Peyer's patch (tissue), 4 donors: ENCODE measurements at regions not wholly inside any gene's neighbourhood (a gene's known extent, or its start where the extent isn't known, plus 50 kb on each side); places are given as distances from the start of the nearest gene placed in this dataset.

Source experiments
- POLR2A ChIP-seq, 2 donors: fragments of 450-650 bp; IDR thresholded peaks; one replicate each; pipeline ENCODE4 v1.5.1; 2017; ENCODE audit warnings: antibody characterized with exemption in 2 of 2, mild to moderate bottlenecking in 2 of 2, moderate library complexity in 2 of 2
- TF ChIP-seq, protein P1 (sequence below), 6 experiments: fragments of 450-650 bp in 4 of 6; fragments of 200-600 bp in 2 of 6; sonication (generic) in 1 of 6; IDR thresholded peaks; one replicate each; pipeline ENCODE4 v1.5.1; 2017 to 2019; ENCODE audit warnings: antibody characterized with exemption in 6 of 6, mild to moderate bottlenecking in 3 of 6, moderate library complexity in 1 of 6

GRCh38 chr9:115879451-115879850 lies 274.1 kb upstream of the PAPPA start:
- no peak for TF ChIP-seq POLR2A (IDR thresholded peaks at IDR 0.05)
- TF ChIP-seq, protein P1, sequence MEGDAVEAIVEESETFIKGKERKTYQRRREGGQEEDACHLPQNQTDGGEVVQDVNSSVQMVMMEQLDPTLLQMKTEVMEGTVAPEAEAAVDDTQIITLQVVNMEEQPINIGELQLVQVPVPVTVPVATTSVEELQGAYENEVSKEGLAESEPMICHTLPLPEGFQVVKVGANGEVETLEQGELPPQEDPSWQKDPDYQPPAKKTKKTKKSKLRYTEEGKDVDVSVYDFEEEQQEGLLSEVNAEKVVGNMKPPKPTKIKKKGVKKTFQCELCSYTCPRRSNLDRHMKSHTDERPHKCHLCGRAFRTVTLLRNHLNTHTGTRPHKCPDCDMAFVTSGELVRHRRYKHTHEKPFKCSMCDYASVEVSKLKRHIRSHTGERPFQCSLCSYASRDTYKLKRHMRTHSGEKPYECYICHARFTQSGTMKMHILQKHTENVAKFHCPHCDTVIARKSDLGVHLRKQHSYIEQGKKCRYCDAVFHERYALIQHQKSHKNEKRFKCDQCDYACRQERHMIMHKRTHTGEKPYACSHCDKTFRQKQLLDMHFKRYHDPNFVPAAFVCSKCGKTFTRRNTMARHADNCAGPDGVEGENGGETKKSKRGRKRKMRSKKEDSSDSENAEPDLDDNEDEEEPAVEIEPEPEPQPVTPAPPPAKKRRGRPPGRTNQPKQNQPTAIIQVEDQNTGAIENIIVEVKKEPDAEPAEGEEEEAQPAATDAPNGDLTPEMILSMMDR (IDR thresholded peaks at IDR 0.05), result no peak
